ENCODE measurements at regions not wholly inside any gene's neighbourhood (a gene's known extent, or its start where the extent isn't known, plus 50 kb on each side); places are given as distances from the start of the nearest gene placed in this dataset.
"Not testable (repeated sequence)": the region's sequence is repeated elsewhere in the genome, so short reads cannot be mapped to it uniquely, and the experiment has no call there.

DNA sequence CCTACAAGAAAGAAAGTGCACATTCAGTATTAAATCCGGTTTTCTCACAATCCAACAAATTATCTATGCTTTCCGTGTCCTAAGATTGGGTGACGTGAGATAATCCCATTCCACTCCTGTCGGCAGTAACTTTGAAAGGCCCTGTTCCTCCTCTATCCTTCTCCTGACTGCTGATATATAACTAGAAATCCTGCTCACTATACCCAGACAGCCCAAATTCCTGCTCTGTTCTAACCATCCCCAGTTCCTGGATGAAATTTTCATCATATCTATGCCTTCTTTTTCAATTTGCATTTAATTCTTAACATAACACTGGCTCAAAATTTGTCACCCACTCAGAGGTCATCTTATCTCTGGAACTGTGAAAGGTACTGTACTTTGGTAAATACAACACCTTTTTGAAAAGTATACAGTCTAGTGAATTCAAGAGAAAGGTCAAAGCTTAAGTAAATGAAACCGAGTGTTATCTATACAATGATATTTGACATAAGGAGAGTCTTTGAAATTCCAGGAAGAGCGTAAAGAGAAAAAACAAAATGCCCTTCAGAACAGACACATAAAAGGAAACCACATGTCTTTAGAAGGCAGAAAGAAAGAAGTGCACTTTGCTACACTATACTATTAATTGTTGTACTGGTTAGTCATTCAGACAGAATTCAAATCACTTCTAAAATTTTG is 200.5 kb upstream of the NEGR1 start:
- no peak for DNase-seq

GRCh38 chr1:72481420-72481970 is 199.2 kb upstream of the NEGR1 start:
- DNase-seq: peak in 2 of 3 experiments; percentile 8 to 24

GRCh38 chr1:72466376-72466775 is 184.0 kb upstream of the NEGR1 start:
- no peak for DNase-seq

GRCh38 chr1:72462186-72462905 is 180.0 kb upstream of the NEGR1 start:
- no peak for DNase-seq

DNA sequence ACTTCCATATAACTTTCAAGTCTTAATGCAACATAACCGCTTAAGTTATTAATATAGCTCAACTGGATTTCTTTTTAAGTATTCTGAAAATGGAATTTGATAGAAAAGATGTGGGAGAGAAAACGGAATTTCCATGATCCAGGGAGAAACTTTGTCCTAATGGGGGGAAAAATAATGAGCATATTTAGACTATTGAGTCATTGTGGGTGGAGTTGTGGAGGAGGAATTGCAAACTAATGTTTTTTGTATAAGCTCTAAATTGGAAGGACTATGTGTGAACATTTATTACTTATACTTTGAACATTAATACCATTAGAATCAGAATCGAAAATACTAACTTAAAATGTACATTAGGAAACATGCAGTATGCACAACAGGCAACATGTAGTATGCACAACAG is 159.9 kb upstream of the NEGR1 start:
- DNase-seq: no peak

DNA sequence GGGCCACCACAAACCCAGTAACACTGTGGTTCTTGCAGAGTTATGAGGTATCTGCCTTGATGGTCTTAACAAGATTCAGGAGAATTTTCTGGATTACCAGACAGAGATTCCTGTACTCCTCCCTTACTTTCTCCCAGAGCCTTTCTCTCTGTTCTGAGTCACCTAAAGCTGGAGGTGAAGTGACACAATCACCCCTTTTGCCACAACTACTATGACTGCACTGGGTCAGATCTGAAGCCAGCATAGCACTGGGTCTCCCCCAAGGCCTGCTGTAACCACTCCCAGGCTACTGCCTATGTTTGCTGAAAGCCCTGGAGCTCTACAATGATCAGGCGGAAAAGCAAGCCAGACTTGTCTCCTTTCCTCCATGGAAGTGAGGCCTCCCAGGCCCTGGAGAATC is 156.7 kb upstream of the NEGR1 start:
- no peak for DNase-seq

DNA sequence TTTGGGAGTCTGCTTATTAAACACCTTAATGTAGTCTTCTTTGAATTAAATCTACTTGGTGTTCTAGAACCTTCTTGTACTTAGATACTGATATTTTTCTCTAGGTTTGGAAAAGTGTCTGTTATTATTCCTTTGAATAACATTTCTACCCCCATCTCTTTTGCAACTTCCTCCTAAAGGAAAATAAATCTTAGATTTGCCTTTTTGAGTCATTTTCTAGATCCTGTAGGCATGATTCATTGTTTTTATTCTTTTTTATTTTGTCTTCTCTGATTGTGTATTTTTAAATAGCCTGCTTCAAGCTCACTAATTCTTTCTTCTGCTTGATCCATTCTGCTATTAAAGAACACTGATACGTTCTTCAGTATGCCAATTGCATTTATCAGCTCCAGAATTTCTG is 155.9 kb upstream of the NEGR1 start:
- DNase-seq: no peak

DNA sequence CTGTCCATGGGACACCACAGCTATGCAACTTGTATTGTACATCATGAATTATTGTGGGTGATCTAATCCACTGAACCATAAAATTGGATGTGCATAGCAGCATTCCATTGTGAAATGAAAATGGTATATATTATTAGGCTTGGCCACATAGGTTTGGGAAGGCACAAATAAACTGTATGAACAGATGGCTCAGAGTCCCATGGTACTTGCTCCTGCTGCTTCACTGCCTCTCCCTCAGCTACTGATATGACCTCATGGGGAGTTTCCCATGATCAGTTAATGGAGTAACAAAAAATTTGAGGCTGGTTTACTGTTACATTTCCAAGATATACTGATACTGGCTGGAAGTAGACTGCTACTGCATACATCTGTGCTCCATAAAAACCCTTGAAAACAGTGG is 152.7 kb upstream of the NEGR1 start:
- no peak for DNase-seq

- DNase-seq: no peak
These were observed 151.7 kb upstream of the NEGR1 start for GRCh38 chr1:72434070-72434469.

DNA sequence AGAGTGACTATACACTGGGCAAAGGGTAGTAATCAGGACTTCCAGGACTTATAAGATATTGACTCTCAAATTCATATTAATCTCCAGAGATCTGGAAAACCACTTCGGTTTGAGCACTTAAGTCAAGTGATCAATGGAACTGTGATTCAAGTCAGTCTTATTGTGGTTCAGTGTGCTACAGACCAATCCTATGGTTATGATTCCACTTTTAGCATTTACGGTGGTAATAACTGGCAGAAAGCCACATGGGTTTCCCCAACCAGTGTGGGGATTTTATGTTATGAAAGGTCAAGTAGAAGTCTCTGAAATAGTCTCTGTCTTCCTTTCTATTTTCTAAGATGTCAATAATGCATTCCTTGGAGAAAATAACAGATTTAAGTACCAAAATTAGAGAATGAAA is 151.3 kb upstream of the NEGR1 start:
- DNase-seq: no peak

- DNase-seq: no peak
These were observed 150.4 kb upstream of the NEGR1 start for GRCh38 chr1:72432645-72433267.

DNA sequence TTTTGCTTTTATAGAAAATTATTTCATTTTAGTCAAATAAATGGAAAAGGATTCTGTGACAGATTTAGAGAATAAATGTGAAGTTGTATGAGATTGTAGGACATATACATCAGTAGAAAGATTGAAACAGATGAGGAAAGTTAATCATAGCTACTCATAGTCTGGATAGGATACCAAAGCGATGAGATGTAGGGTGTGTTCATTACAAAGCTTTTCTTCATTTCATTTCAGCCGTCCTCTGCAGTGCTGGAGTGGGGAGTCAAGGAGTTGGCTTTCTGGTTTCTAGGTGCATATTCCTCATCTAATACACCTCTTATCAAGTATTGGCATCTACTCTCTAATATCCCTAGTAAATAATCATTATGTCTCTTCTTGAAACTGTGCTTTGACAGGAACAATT is 149.5 kb upstream of the NEGR1 start:
- no peak for DNase-seq

DNA sequence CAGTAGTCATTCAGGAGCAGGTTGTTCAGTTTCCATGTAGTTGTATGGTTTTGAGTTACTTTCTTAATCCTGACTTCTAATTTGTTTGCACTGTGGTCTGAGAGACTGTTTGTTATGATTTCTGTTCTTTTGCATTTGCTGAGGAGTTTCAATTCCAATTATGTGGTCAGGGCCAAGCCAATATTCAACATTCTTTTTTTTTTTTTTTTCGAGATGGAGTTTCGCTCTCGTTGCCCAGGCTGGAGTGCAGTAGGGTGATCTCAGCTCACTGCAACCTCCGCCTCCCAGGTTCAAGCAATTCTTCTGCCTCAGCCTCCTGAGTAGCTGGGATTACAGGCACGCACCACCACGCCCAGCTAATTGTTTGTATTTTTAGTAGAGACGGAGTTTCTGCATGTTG is 145.9 kb upstream of the NEGR1 start:
- DNase-seq: not testable (repeated sequence)

- no peak for DNase-seq
These were observed 136.9 kb upstream of the NEGR1 start for GRCh38 chr1:72419229-72419628.

DNA sequence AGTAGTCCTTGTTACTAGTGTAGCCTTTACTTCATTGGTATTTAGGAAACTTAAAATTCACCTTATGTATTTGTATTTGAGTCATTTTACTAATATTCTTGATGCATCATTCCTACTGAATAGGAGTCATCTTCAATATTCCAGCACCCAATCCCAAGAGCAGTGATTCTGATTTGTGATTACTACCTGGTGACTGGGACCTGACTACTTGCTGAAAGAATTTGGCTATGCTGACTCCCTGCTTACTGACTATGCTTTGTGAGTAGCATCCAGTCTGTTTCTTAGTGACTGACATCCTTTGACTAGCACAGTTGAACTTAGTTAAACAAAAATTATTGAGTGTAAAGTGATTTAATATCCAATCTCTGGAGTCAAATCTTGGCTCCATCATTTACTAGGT is 129.9 kb upstream of the NEGR1 start:
- no peak for DNase-seq

- no peak for DNase-seq
These were observed 117.5 kb upstream of the NEGR1 start for GRCh38 chr1:72399807-72400206.

DNA sequence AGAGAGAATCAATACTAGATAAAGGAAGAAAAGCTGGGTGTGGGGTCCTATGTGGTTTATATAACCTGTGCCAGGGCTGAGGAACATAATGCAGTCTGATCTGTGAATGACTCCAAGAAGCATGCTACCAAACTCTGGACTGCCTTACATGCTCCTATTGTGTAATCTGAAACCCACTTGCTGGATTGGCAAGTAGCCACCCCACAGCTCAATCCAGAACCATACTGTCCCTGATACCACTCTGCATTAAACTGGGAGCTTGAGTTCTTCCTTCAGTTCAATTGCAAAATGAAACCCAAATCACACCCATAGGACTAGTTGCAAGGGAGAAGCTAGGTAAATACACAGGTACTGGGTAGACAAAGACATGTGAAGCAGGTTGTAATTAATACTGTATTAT is 115.4 kb upstream of the NEGR1 start:
- DNase-seq: peak in 2 of 3 experiments; percentile 20 to 61

DNA sequence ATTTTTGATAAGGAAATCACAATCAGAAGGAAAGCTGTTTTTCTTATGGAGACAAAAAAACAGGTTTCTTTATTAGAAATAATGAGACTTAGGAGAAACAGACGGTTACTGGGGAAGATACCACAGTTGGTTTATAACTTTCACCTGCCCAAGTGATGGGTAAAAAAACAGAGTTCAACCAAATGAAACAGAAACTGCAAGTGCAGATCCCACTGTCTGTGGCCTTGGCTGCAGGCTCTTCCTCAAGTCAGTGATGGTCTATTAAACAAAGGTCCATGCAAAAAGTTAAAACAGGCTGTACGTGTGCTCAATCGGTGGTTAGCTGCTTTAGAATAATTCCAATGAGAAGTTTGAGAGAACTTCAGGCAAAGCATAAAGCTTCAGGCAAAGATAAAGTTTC is 112.1 kb upstream of the NEGR1 start:
- DNase-seq: no peak

DNA sequence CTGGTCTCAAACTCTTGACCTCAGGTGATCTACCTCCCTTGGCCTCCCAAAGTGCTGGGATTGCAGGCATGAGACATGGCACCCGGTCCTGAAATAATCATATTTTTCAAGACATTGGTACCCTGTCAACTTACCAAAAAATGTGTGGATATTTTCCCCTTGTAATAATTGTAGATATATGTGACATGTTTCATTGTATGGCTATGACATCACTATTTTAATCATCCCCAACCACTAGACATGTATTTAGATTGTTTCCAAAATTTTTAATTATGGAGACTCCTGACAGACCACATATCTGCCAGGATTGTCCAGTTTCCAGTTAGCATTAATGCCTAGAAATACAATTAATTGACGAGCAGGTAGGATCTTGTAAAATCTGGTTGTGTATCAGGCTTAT is 96.7 kb upstream of the NEGR1 start:
- no peak for DNase-seq

DNA sequence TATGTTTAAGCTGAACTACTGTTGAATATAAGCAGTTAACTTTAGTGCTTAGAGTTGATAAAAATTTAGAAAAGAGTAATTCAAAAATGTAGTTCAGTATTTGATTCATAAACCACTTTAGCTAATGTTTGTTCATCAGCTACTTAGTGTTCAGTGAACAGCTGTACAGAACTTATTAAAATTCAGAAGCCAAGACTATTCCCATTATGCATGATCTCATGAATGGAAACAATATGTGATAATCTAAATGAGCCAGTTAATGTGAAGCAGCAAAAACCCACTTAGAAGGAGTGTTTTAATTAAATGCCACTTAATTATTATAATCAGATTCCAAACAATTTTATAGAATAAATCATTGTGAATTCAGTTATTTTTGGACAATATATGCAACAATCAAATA is 92.9 kb upstream of the NEGR1 start:
- DNase-seq: no peak

- no peak for DNase-seq
These were observed 89.1 kb upstream of the NEGR1 start for GRCh38 chr1:72371259-72372035.

GRCh38 chr1:72370836-72371235 is 88.5 kb upstream of the NEGR1 start:
- DNase-seq: not testable (repeated sequence)

- no peak for DNase-seq
These were observed 86.9 kb upstream of the NEGR1 start for GRCh38 chr1:72369069-72369757.

All from NCI-H1417 (cell line).